ENCODE measurements at regions not wholly inside any gene's neighbourhood (a gene's known extent, or its start where the extent isn't known, plus 50 kb on each side); places are given as distances from the start of the nearest gene placed in this dataset.
A peak's percentile ranks its signal among the peaks of the same experiment; 100 is the strongest.

DNA sequence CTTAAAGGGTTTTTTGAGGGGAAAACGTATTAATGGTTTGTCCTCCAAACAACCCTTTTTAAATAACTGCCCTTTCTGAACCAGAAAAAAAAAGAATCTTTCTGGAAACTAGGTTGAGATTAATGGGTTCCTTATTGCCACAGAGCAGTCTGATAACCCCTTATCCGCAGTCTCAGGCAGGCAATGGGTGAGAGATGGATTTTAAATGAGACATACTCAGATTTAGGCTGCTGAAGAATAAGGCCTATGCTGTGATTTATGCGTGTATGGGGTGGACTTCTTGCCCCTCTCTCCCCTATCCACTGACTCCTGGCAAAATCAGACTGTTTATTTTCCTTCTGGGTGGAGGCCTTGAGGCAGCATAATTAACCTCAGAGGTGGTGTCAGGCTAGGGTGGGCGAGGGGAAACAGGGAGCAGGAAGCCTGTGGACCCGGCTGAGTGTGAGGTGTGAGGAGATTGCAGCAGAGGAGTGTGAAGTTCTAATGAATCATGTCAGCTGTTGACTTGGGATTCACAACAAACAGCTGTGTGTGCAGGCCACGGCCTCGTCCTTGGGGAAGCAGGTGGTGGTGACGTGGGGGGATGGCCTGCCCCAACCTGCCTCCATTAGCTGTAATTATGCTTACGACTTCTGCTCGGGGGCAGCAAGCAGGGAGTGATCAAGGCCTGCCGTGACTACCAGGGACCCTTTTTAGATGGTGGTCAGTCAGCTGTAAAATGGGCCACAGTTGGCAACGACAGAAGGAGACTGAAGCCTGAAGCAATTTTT is 196.4 kb downstream of the SEMA6A start:
- Mint-ChIP-seq H3K36me3 (ENCODE audit: low read depth) (no peaks in the 10 kb centered on the region), H3K9me3 (no peaks in the 10 kb centered on the region), H3K4me1 (peaks cover 73% of the 10 kb centered on the region), H3K4me3 (peak overlapping the region in 1 of 3 experiments; percentile 33), H3K27ac (peak overlapping the region; percentile 70 to 86 (median 81)), H3K27me3 (ENCODE audit: low read depth) (peaks cover 4% of the 10 kb centered on the region)
- TF ChIP-seq, protein P1, sequence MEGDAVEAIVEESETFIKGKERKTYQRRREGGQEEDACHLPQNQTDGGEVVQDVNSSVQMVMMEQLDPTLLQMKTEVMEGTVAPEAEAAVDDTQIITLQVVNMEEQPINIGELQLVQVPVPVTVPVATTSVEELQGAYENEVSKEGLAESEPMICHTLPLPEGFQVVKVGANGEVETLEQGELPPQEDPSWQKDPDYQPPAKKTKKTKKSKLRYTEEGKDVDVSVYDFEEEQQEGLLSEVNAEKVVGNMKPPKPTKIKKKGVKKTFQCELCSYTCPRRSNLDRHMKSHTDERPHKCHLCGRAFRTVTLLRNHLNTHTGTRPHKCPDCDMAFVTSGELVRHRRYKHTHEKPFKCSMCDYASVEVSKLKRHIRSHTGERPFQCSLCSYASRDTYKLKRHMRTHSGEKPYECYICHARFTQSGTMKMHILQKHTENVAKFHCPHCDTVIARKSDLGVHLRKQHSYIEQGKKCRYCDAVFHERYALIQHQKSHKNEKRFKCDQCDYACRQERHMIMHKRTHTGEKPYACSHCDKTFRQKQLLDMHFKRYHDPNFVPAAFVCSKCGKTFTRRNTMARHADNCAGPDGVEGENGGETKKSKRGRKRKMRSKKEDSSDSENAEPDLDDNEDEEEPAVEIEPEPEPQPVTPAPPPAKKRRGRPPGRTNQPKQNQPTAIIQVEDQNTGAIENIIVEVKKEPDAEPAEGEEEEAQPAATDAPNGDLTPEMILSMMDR (IDR thresholded peaks at IDR 0.05; ENCODE audit: unreplicated experiment in 3 of 3): no peak

GRCh38 chr5:116377276-116378006 is 197.2 kb downstream of the SEMA6A start:
- Mint-ChIP-seq H3K27me3 (ENCODE audit: low read depth) (peaks cover 4% of the 10 kb centered on the region), H3K9me3 (no peaks in the 10 kb centered on the region), H3K27ac (peak overlapping the region; percentile 78 to 86 (median 81)), H3K4me3 (no peak overlapping the region), H3K36me3 (ENCODE audit: low read depth) (no peaks in the 10 kb centered on the region), H3K4me1 (peaks cover 65% of the 10 kb centered on the region)
- TF ChIP-seq, protein P1 (IDR thresholded peaks at IDR 0.05; ENCODE audit: unreplicated experiment in 3 of 3): no peak

DNA sequence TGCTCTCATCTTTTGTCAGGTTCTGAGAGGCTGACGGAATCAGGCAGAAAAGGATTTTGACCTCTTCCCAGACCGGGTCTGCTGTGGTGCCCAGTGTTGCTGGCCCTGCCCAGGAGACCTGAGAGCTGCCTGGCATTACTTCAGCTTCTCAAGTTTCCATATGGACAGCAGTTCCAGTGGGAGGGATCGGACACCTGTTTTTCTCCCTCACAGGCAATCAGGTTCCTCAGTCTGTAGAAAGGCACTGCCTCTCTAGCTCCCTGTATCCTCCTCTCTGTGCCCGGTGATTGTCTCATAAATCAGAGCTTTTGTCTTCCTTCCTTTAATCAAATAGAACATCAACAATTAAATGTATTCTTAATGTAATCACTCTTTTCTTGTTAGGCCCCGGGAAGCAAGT is 198.7 kb downstream of the SEMA6A start:
- H3K9me3 Mint-ChIP-seq: no peaks in the 10 kb centered on the region
- TF ChIP-seq, protein P1 (IDR thresholded peaks at IDR 0.05; ENCODE audit: unreplicated experiment in 3 of 3): no peak
- H3K27me3 Mint-ChIP-seq (ENCODE audit: low read depth): peaks cover 4% of the 10 kb centered on the region
- peak overlapping the region; percentile 53 to 78 (median 60) for H3K27ac Mint-ChIP-seq
- H3K36me3 Mint-ChIP-seq (ENCODE audit: low read depth): no peaks in the 10 kb centered on the region
- peak overlapping the region in 1 of 3 experiments; percentile 29 for H3K4me3 Mint-ChIP-seq
- H3K4me1 Mint-ChIP-seq: peaks cover 64% of the 10 kb centered on the region

GRCh38 chr5:116374434-116374852 is 200.2 kb downstream of the SEMA6A start:
- H3K4me1 Mint-ChIP-seq: peaks cover 62% of the 10 kb centered on the region
- no peak overlapping the region for H3K27ac Mint-ChIP-seq
- no peak overlapping the region for H3K4me3 Mint-ChIP-seq
- peaks cover 4% of the 10 kb centered on the region for H3K27me3 Mint-ChIP-seq (ENCODE audit: low read depth)
- no peaks in the 10 kb centered on the region for H3K9me3 Mint-ChIP-seq
- TF ChIP-seq, protein P1 (IDR thresholded peaks at IDR 0.05; ENCODE audit: unreplicated experiment in 3 of 3): no peak
- no peaks in the 10 kb centered on the region for H3K36me3 Mint-ChIP-seq (ENCODE audit: low read depth)

DNA sequence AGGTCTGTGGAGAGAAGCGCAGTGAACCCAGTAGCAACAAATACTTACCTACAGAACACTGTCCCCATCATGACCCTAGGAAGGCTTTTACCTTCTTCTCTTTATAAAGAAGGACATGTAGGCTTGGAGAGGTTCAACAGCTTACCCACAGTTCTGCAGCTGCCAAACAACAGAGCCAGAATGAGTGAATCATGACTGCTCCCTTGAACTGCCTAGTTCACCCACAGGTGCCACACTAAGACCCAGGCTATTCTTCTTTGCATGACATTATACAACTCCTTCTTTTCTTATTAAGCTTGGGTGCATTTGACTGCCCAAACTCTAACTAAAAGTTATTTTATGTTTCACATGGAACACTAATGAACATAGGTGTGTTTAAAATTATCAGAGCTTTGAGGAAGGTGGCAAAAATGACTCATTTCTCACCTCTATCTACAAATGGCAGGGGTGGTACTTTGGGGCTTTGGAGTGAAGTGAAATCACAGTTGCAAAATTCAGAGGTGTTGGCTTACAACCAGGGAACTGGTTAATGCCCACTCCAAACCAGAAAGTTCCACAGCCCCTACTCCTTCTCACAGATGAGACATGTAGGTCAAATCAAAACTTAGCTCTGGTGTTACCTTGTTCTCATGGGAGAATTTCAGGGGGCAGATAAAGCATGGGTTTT is 201.6 kb downstream of the SEMA6A start:
- Mint-ChIP-seq H3K36me3 (ENCODE audit: low read depth) (no peaks in the 10 kb centered on the region), H3K9me3 (no peaks in the 10 kb centered on the region), H3K27ac (peak overlapping the region in 1 of 3 experiments; percentile 37), H3K4me3 (no peak overlapping the region), H3K27me3 (ENCODE audit: low read depth) (peaks cover 4% of the 10 kb centered on the region), H3K4me1 (peaks cover 49% of the 10 kb centered on the region)
- TF ChIP-seq, protein P1 (IDR thresholded peaks at IDR 0.05; ENCODE audit: unreplicated experiment in 3 of 3): no peak

Measured in nephron (organoid).